H1 (cell line): ENCODE measurements at regions not wholly inside any gene's neighbourhood (a gene's known extent, or its start where the extent isn't known, plus 50 kb on each side); places are given as distances from the start of the nearest gene placed in this dataset.
"Not testable (repeated sequence)": the region's sequence is repeated elsewhere in the genome, so short reads cannot be mapped to it uniquely, and the experiment has no call there.

Experiments used
- CTCF ChIA-PET: fragments of 300-600 bp; sonication (Branson Sonifier 250); formaldehyde crosslinking; loops from one replicate; lab custom pipeline; 2021; ENCODE audit not compliant: partially characterized antibody; lab: Charles Lee
- POLR2A ChIA-PET: fragments of 300-600 bp; sonication (Branson Sonifier 250); formaldehyde crosslinking; loops from one replicate; lab custom pipeline; 2021; ENCODE audit warnings: inconsistent platforms; ENCODE audit not compliant: partially characterized antibody; lab: Charles Lee
- DNase-seq, 2 experiments: peaks; one replicate each; pipeline versions ENCODE4 v3.0.0 to v3.0.0-alpha.2; 2010 to 2022; ENCODE audit warnings: low spot score in 2 of 2, low read depth in 1 of 2, mixed read lengths in 1 of 2
- FAIRE-seq: peaks from 2 replicates; lab custom pipeline; 2011; peaks lifted over from hg19 to GRCh38; lab: Jason Lieb, UNC
- H2AFZ ChIP-seq: 2 replicates; pipeline ENCODE4 v1.8.1; 2012; ENCODE audit warnings: low read length, inconsistent platforms
- H2AK5ac ChIP-seq: 2 replicates; pipeline ENCODE4 v1.6.1; 2013; ENCODE audit warnings: low read depth, low read length
- H2BK120ac ChIP-seq: replicated peaks from 2 replicates; pipeline ENCODE3; 2013; ENCODE audit warnings: low read depth, low read length, inconsistent platforms
- H2BK12ac ChIP-seq: 2 replicates; pipeline ENCODE4 v1.6.1; 2013; ENCODE audit warnings: low read depth, low read length
- H2BK15ac ChIP-seq: 2 replicates; pipeline ENCODE4 v1.6.1; 2013; ENCODE audit warnings: low read length
- H2BK20ac ChIP-seq: 2 replicates; pipeline ENCODE4 v1.6.1; 2013; ENCODE audit warnings: low read length
- H2BK5ac ChIP-seq: 2 replicates; pipeline ENCODE4 v1.6.1; 2013; ENCODE audit warnings: low read depth, low read length
- H3K14ac ChIP-seq: 2 replicates; pipeline ENCODE4 v1.6.1; 2013; ENCODE audit warnings: inconsistent platforms; ENCODE audit not compliant: insufficient read length
- H3K18ac ChIP-seq: 2 replicates; pipeline ENCODE4 v1.6.1; 2013; ENCODE audit warnings: low read length; ENCODE audit errors: extremely low read depth
- H3K23ac ChIP-seq: 2 replicates; pipeline ENCODE4 v1.6.1; 2013; ENCODE audit warnings: inconsistent platforms; ENCODE audit not compliant: insufficient read length
- H3K23me2 ChIP-seq: 2 replicates; pipeline ENCODE4 v1.6.1; 2013; ENCODE audit warnings: low read depth, low read length
- H3K27ac ChIP-seq: 2 replicates; pipeline ENCODE4 v1.6.1; 2011; ENCODE audit warnings: low read depth, low read length, inconsistent platforms
- H3K27me3 ChIP-seq, 4 experiments: replicated peaks in 1 of 4; 1 replicate in 1 of 4; 2 replicates in 3 of 4; pipeline versions ENCODE4 v1.6.1 to v1.8.1; 2011 to 2013; ENCODE audit warnings: low read length in 3 of 4, mild to moderate bottlenecking in 3 of 4, inconsistent platforms in 2 of 4, mixed read lengths in 2 of 4, moderate library complexity in 1 of 4; ENCODE audit not compliant: control insufficient read depth in 3 of 4, insufficient read depth in 3 of 4; ENCODE audit errors: extremely low read depth in 1 of 4
- H3K36me3 ChIP-seq, 4 experiments: 2 replicates each; pipeline versions ENCODE4 v1.6.1 to v1.8.1; 2011 to 2013; ENCODE audit warnings: mild to moderate bottlenecking in 4 of 4, low read length in 3 of 4, moderate library complexity in 2 of 4, control low read depth in 1 of 4, inconsistent platforms in 1 of 4; ENCODE audit not compliant: insufficient read depth in 4 of 4, control insufficient read depth in 2 of 4
- H3K4ac ChIP-seq: replicated peaks from 2 replicates; pipeline ENCODE3; 2013; ENCODE audit warnings: low read length, low read depth, mixed read lengths, inconsistent platforms; ENCODE audit not compliant: insufficient read length
- H3K4me1 ChIP-seq, 4 experiments: replicated peaks in 1 of 4; 1 replicate in 1 of 4; 2 replicates in 3 of 4; pipeline versions ENCODE4 v1.6.1 to v1.8.1; 2011 to 2013; ENCODE audit warnings: low read length in 3 of 4, inconsistent platforms in 2 of 4, mixed read lengths in 1 of 4; ENCODE audit not compliant: insufficient read depth in 4 of 4, control insufficient read depth in 3 of 4
- H3K4me2 ChIP-seq, 2 experiments: 2 replicates each; pipeline versions ENCODE4 v1.6.1 to v1.8.1; 2011 to 2013; ENCODE audit warnings: low read depth in 2 of 2, low read length in 2 of 2, control low read depth in 1 of 2, inconsistent platforms in 1 of 2, mild to moderate bottlenecking in 1 of 2; ENCODE audit not compliant: insufficient read depth in 1 of 2
- H3K4me3 ChIP-seq, 4 experiments: fragments of 200-600, 300-600 bp in 1 of 4; sonication (generic), shearing (Covaris generic), sonication (Bioruptor Twin) in 1 of 4; 2 replicates each; pipeline versions ENCODE4 v1.5.1 to v1.8.1; 2011 to 2016; ENCODE audit warnings: low read length in 4 of 4, low read depth in 3 of 4, control low read depth in 2 of 4, inconsistent platforms in 2 of 4, mild to moderate bottlenecking in 2 of 4, mixed read lengths in 1 of 4, moderate library complexity in 1 of 4; ENCODE audit not compliant: insufficient read depth in 2 of 4; ENCODE audit errors: extremely low read depth in 1 of 4
- H3K56ac ChIP-seq: replicated peaks from 2 replicates; pipeline ENCODE3; 2013; ENCODE audit warnings: low read depth, mild to moderate bottlenecking, mixed read lengths, low read length, inconsistent platforms; ENCODE audit not compliant: insufficient read length
- H3K79me1 ChIP-seq: 2 replicates; pipeline ENCODE4 v1.6.1; 2013; ENCODE audit warnings: low read depth, low read length, control low read depth
- H3K79me2 ChIP-seq, 2 experiments: 2 replicates each; pipeline versions ENCODE4 v1.6.1 to v1.8.1; 2012 to 2013; ENCODE audit warnings: low read length in 2 of 2, mild to moderate bottlenecking in 2 of 2, inconsistent platforms in 1 of 2; ENCODE audit not compliant: insufficient read depth in 2 of 2, control insufficient read depth in 1 of 2
- H3K9ac ChIP-seq, 4 experiments: replicated peaks in 1 of 4; 1 replicate in 1 of 4; 2 replicates in 3 of 4; pipeline versions ENCODE4 v1.6.1 to v1.8.1; 2011 to 2013; ENCODE audit warnings: low read depth in 3 of 4, low read length in 3 of 4, control low read depth in 2 of 4, mild to moderate bottlenecking in 2 of 4, moderate library complexity in 2 of 4, inconsistent platforms in 1 of 4; ENCODE audit errors: extremely low read depth in 1 of 4
- H3K9me3 ChIP-seq, 2 experiments: 2 replicates each; pipeline versions ENCODE4 v1.6.1 to v1.8.1; 2012 to 2013; ENCODE audit warnings: mild to moderate bottlenecking in 2 of 2, moderate library complexity in 2 of 2, control low read depth in 1 of 2, inconsistent platforms in 1 of 2, low read depth in 1 of 2, low read length in 1 of 2, mixed read lengths in 1 of 2; ENCODE audit not compliant: insufficient read depth in 2 of 2
- H4K20me1 ChIP-seq, 2 experiments: replicated peaks in 1 of 2; 2 replicates each; pipeline versions ENCODE3 to v1.8.1; 2011 to 2013; ENCODE audit warnings: inconsistent platforms in 2 of 2, low read length in 2 of 2, mild to moderate bottlenecking in 1 of 2; ENCODE audit not compliant: insufficient read depth in 2 of 2, control insufficient read depth in 1 of 2
- H4K5ac ChIP-seq: 2 replicates; pipeline ENCODE4 v1.6.1; 2013; ENCODE audit warnings: low read length, low read depth, mixed read lengths, inconsistent platforms; ENCODE audit not compliant: insufficient read length
- H4K8ac ChIP-seq: 2 replicates; pipeline ENCODE4 v1.8.0; 2013; ENCODE audit warnings: mild to moderate bottlenecking, moderate library complexity, low read length, inconsistent platforms; ENCODE audit not compliant: insufficient read depth; ENCODE audit errors: extremely low read depth
- H4K91ac ChIP-seq: replicated peaks from 2 replicates; pipeline ENCODE3; 2013; ENCODE audit warnings: low read length, mixed read lengths, inconsistent platforms; ENCODE audit not compliant: insufficient read length
- BCL11A ChIP-seq, 2 experiments: IDR thresholded peaks; one replicate each; pipeline ENCODE4 v1.6.1; 2011; ENCODE audit warnings: low read depth in 2 of 2, low read length in 2 of 2, mild to moderate bottlenecking in 2 of 2
- CBX8 ChIP-seq: fragments of 300-800, 300-1000 bp; sonication (generic); IDR thresholded peaks from 2 replicates; pipeline ENCODE4 v1.7.1; 2016; ENCODE audit warnings: low read depth, low read length, borderline replicate concordance
- E2F6 ChIP-seq: IDR thresholded peaks from 2 replicates; pipeline ENCODE4 v1.6.1; 2012; ENCODE audit warnings: inconsistent platforms
- KDM4A ChIP-seq: IDR thresholded peaks from one replicate; pipeline ENCODE4 v1.7.1; 2012; ENCODE audit warnings: low read depth, mild to moderate bottlenecking, moderate library complexity, low read length, inconsistent platforms; ENCODE audit not compliant: severe bottlenecking
- MAFK ChIP-seq: IDR thresholded peaks from 2 replicates; pipeline ENCODE4 v1.6.1; 2012; ENCODE audit warnings: low read depth, mild to moderate bottlenecking, improper control_type of control experiment, low read length
- SP1 ChIP-seq: IDR thresholded peaks from 2 replicates; pipeline ENCODE4 v1.6.1; 2011; ENCODE audit warnings: low read depth, low read length
- USF2 ChIP-seq: IDR thresholded peaks from 2 replicates; pipeline ENCODE4 v1.6.1; 2011; ENCODE audit warnings: low read length, improper control_type of control experiment
- ZNF274 ChIP-seq: IDR thresholded peaks from 2 replicates; pipeline ENCODE4 v1.7.0; 2012; ENCODE audit warnings: low read length, borderline replicate concordance; ENCODE audit errors: extremely low read depth

GRCh38 chr9:82135106-82135505, 146.5 kb downstream of the SPATA31D1 start (continued):
- TF ChIP-seq E2F6 (no peak), KDM4A (no peak), BCL11A (IDR thresholded peaks at IDR 0.05; ENCODE audit: low read depth in 2 of 2, low read length in 2 of 2) (no peak), SP1 (no peak), CBX8 (no peak), ZNF274 (no peak), USF2 (no peak), MAFK (no peak)

- H2BK20ac ChIP-seq, H4K91ac ChIP-seq, H3K23me2 ChIP-seq, H3K14ac ChIP-seq, POLR2A ChIA-PET, H3K23ac ChIP-seq, H3K56ac ChIP-seq, H3K18ac ChIP-seq, DNase-seq, H3K79me2 ChIP-seq, H3K36me3 ChIP-seq, H3K27ac ChIP-seq, H3K4me1 ChIP-seq, H2BK120ac ChIP-seq, H3K9me3 ChIP-seq, FAIRE-seq, H3K4me2 ChIP-seq, H3K27me3 ChIP-seq, H3K4ac ChIP-seq, H3K9ac ChIP-seq, H4K5ac ChIP-seq, H4K20me1 ChIP-seq, H2AK5ac ChIP-seq, H2AFZ ChIP-seq, H2BK15ac ChIP-seq, H2BK5ac ChIP-seq, CTCF ChIA-PET, H4K8ac ChIP-seq, H2BK12ac ChIP-seq, H3K79me1 ChIP-seq, H3K4me3 ChIP-seq: not testable (repeated sequence)
Measured at GRCh38 chr9:82138081-82138480, 149.5 kb downstream of the SPATA31D1 start.
